GM21390 (cell line): ENCODE measurements at regions not wholly inside any gene's neighbourhood (a gene's known extent, or its start where the extent isn't known, plus 50 kb on each side); places are given as distances from the start of the nearest gene placed in this dataset.

ENCODE experiments used
- ATAC-seq: cut with Tn5 transposase; IDR thresholded peaks from one replicate; pipeline ENCODE4 v1.9.1; 2021; ENCODE audit not compliant: unreplicated experiment

GRCh38 chr17:71302721-71303549, 817.9 kb upstream of the SOX9 start:
- no peak for ATAC-seq

- ATAC-seq, result no peak
These were observed 816.2 kb upstream of the SOX9 start for GRCh38 chr17:71304498-71305158.

GRCh38 chr17:71313866-71314265, 807.0 kb upstream of the SOX9 start:
- ATAC-seq, result no peak

GRCh38 chr17:71315568-71315967, 805.3 kb upstream of the SOX9 start:
- no peak for ATAC-seq

GRCh38 chr17:71316176-71316897, 804.5 kb upstream of the SOX9 start:
- ATAC-seq, result no peak

- no peak for ATAC-seq
These were observed 800.6 kb upstream of the SOX9 start for GRCh38 chr17:71320009-71320796.

- ATAC-seq, result no peak
These were observed 795.7 kb upstream of the SOX9 start for GRCh38 chr17:71325117-71325516.

- ATAC-seq, result no peak
These were observed 794.9 kb upstream of the SOX9 start for GRCh38 chr17:71325886-71326285.

- no peak for ATAC-seq
These were observed 793.3 kb upstream of the SOX9 start for GRCh38 chr17:71327376-71328059.

GRCh38 chr17:71329310-71330098, 791.3 kb upstream of the SOX9 start:
- ATAC-seq, result no peak

- ATAC-seq, result no peak
These were observed 790.8 kb upstream of the SOX9 start for GRCh38 chr17:71330099-71330375.

- no peak for ATAC-seq
These were observed 789.0 kb upstream of the SOX9 start for GRCh38 chr17:71331754-71332325.

- no peak for ATAC-seq
These were observed 786.6 kb upstream of the SOX9 start for GRCh38 chr17:71334048-71334751.

GRCh38 chr17:71335212-71335611, 785.6 kb upstream of the SOX9 start:
- no peak for ATAC-seq

- ATAC-seq, result no peak
These were observed 782.9 kb upstream of the SOX9 start for GRCh38 chr17:71337938-71338337.

- no peak for ATAC-seq
These were observed 782.4 kb upstream of the SOX9 start for GRCh38 chr17:71338396-71338795.

- no peak for ATAC-seq
These were observed 781.6 kb upstream of the SOX9 start for GRCh38 chr17:71339206-71339605.

GRCh38 chr17:71342737-71343136, 778.1 kb upstream of the SOX9 start:
- ATAC-seq, result no peak
